Spinal cord (tissue), 9 donors: ENCODE measurements at regions not wholly inside any gene's neighbourhood (a gene's known extent, or its start where the extent isn't known, plus 50 kb on each side); places are given as distances from the start of the nearest gene placed in this dataset.

Experiments used
- DNase-seq, 6 donors: peaks; one replicate each; pipeline versions ENCODE4 v3.0.0 to v3.0.0-alpha.2; 2013 to 2015; ENCODE audit warnings: low spot score in 6 of 6, low read depth in 4 of 6
- H3K27ac ChIP-seq: one replicate; pipeline ENCODE4 v1.5.1; 2013; ENCODE audit warnings: low read depth, low read length, control low read depth
- H3K27me3 ChIP-seq: one replicate; pipeline ENCODE4 v1.6.1; 2013; ENCODE audit warnings: low read length; ENCODE audit not compliant: control insufficient read depth, insufficient read depth
- H3K36me3 ChIP-seq: one replicate; pipeline ENCODE4 v1.6.1; 2013; ENCODE audit warnings: low read length; ENCODE audit not compliant: control insufficient read depth, insufficient read depth
- H3K4me1 ChIP-seq: one replicate; pipeline ENCODE4 v1.6.1; 2013; ENCODE audit warnings: low read length; ENCODE audit not compliant: control insufficient read depth, insufficient read depth
- H3K4me3 ChIP-seq: one replicate; pipeline ENCODE4 v1.5.1; 2013; ENCODE audit warnings: low read depth, low read length, control low read depth
- H3K9me3 ChIP-seq: one replicate; pipeline ENCODE4 v1.6.1; 2013; ENCODE audit warnings: low read length; ENCODE audit not compliant: control insufficient read depth, insufficient read depth
- WGBS: methylation state at CpG from one replicate; pipeline ENCODE4 v1.1.5; 2013; ENCODE audit warnings: missing lambda C conversion rate; ENCODE audit not compliant: insufficient coverage; 5-methylcytosine and 5-hydroxymethylcytosine counted together
- donor health status: healthy.

- peak in 1 of 6 donors; percentile 56 for DNase-seq
- WGBS: 82% methylated on average over 2 of the region's 5 CpGs
- H3K36me3 ChIP-seq: no peaks in the 10 kb centered on the region
- H3K4me1 ChIP-seq: no peaks in the 10 kb centered on the region
- no peaks in the 10 kb centered on the region for H3K9me3 ChIP-seq
- no peak overlapping the region for H3K27ac ChIP-seq
- H3K27me3 ChIP-seq: no peaks in the 10 kb centered on the region
- H3K4me3 ChIP-seq: no peak overlapping the region
Observed at GRCh38 chr3:8187996-8188395, 313.6 kb upstream of the LMCD1 start.

GRCh38 chr3:8189051-8189450, 312.6 kb upstream of the LMCD1 start:
- Histone ChIP-seq H3K27me3 (no peaks in the 10 kb centered on the region), H3K4me3 (no peak overlapping the region), H3K36me3 (no peaks in the 10 kb centered on the region), H3K9me3 (no peaks in the 10 kb centered on the region), H3K4me1 (no peaks in the 10 kb centered on the region), H3K27ac (no peak overlapping the region)
- WGBS: no CpG with 5 or more reads among the region's 1 CpG
- peak in 2 of 6 donors; percentile 10 to 63 for DNase-seq

DNA sequence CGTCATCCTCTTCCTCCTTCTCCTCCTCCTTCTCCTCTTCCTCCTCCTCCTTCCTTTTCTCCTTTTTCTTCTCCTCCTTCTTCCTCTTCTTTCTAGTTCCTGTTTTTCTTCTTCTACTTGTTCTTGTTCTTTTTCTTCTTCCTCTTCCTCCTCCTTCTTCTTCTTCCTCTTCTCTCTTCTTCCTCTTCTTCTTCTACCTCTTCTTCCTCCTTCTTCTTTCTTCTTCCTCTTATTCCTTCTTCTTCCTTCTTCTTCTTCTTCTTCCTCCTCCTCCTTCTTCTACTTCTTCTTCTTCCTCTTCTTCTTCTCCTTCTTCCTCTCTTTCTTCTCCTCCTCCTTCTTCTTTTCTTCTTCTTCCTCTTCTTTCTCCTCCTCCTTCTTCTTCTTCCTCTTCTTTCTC, 310.2 kb upstream of the LMCD1 start:
- H3K36me3 ChIP-seq: no peaks in the 10 kb centered on the region
- no peak overlapping the region for H3K4me3 ChIP-seq
- no peaks in the 10 kb centered on the region for H3K27me3 ChIP-seq
- no peaks in the 10 kb centered on the region for H3K4me1 ChIP-seq
- WGBS: 93% methylated on average over 1 of the region's 1 CpG
- DNase-seq: no peak
- H3K9me3 ChIP-seq: no peaks in the 10 kb centered on the region
- H3K27ac ChIP-seq: no peak overlapping the region

DNA sequence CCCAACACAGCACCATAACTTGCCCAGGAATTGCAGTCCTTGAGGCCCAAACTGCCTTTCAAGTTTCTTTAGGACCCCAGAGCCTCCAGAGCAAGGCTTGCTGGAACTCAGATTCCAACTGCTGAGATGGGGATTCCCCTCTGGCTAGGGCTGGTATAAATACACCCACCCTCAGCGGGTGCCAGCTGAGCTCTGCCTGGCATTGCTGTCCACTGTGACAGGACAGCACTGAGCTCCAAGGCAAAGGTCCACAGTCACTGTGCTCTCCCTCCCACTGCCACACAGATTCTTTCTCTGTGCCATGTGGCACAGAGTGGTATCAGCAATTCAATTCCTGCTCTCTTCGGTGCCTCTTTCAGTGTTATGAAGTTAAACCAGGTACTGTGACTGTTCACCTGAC, 304.2 kb upstream of the LMCD1 start:
- H3K27ac ChIP-seq: no peak overlapping the region
- no peaks in the 10 kb centered on the region for H3K36me3 ChIP-seq
- no peak for DNase-seq
- H3K27me3 ChIP-seq: no peaks in the 10 kb centered on the region
- no peaks in the 10 kb centered on the region for H3K9me3 ChIP-seq
- H3K4me3 ChIP-seq: no peak overlapping the region
- WGBS: 100% methylated on average over 1 of the region's 2 CpGs
- H3K4me1 ChIP-seq: no peaks in the 10 kb centered on the region

DNA sequence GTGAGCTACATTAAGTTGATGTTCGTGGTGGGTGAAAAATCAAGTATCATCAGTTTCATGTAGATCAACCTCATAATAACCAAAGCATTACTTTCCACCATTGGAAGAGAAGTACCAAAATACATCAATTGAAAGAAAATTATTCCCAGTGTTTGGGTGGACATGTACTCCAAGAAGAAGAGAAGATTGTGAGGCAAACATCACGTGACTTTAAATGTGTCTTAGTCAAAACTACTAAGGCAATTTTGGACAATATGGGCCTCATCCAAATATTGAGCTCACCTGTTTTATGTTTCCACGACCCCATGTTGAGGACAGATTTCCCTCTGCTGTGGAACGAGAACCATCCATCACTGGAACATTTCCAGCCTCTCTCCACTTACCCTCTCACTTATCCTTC, 303.0 kb upstream of the LMCD1 start:
- Histone ChIP-seq H3K27me3 (no peaks in the 10 kb centered on the region), H3K4me1 (no peaks in the 10 kb centered on the region), H3K9me3 (no peaks in the 10 kb centered on the region), H3K4me3 (no peak overlapping the region), H3K36me3 (no peaks in the 10 kb centered on the region), H3K27ac (no peak overlapping the region)
- 100% methylated on average over 1 of the region's 4 CpGs for WGBS
- DNase-seq: no peak

DNA sequence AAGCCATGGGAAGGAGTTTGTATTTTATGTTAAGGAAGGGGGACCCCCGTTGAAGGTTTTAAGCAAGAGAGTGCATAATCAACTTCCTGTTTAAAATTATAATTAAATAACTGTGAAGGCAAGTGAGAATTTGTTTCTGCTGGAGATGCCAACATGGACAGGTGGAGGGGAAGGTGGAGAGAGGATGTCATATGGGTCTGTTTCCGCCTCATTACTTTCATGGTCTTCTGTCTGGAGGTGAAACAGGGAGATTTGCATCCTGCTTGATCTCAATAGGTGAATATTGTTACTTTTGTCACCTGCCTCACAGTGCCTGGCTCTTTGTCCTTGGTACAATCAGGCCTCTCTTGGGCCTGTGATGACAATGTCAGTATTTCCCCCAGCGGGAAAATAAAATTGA, 300.6 kb upstream of the LMCD1 start:
- no peak overlapping the region for H3K27ac ChIP-seq
- no peaks in the 10 kb centered on the region for H3K36me3 ChIP-seq
- WGBS: no CpG with 5 or more reads among the region's 3 CpGs
- peak in 1 of 6 donors; percentile 41 for DNase-seq
- no peak overlapping the region for H3K4me3 ChIP-seq
- H3K4me1 ChIP-seq: no peaks in the 10 kb centered on the region
- no peaks in the 10 kb centered on the region for H3K9me3 ChIP-seq
- H3K27me3 ChIP-seq: no peaks in the 10 kb centered on the region

- no peak overlapping the region for H3K4me3 ChIP-seq
- no peak for DNase-seq
- no peaks in the 10 kb centered on the region for H3K36me3 ChIP-seq
- no peak overlapping the region for H3K27ac ChIP-seq
- 92% methylated on average over 2 of the region's 4 CpGs for WGBS
- H3K9me3 ChIP-seq: no peaks in the 10 kb centered on the region
- no peaks in the 10 kb centered on the region for H3K27me3 ChIP-seq
- no peaks in the 10 kb centered on the region for H3K4me1 ChIP-seq
Observed at GRCh38 chr3:8201886-8202285, 299.7 kb upstream of the LMCD1 start.

DNA sequence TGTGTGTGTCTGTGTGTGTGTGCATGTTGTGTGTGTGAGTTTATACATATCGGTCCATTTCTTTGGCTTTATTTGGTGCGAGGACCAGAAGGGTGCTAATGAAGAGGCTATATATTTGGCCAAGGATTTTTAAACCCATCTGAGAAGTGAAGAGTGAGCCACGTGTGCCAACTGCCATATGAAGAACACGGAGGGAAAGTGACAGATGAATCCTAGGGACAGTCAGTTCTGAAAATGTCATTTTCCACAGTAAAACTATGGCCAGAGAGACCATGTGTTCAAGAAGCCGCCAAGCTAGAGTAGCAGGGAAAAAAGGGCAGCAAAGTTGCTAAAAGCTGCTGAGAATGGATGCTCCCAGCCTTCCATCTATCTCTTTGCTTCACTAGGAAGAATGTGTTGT, 297.3 kb upstream of the LMCD1 start:
- DNase-seq: peak in 1 of 6 donors; percentile 38
- H3K27ac ChIP-seq: no peak overlapping the region
- 75% methylated on average over 4 of the region's 5 CpGs for WGBS
- H3K4me1 ChIP-seq: no peaks in the 10 kb centered on the region
- H3K9me3 ChIP-seq: no peaks in the 10 kb centered on the region
- H3K4me3 ChIP-seq: no peak overlapping the region
- no peaks in the 10 kb centered on the region for H3K27me3 ChIP-seq
- H3K36me3 ChIP-seq: no peaks in the 10 kb centered on the region

- no peak overlapping the region for H3K27ac ChIP-seq
- no peaks in the 10 kb centered on the region for H3K9me3 ChIP-seq
- no peaks in the 10 kb centered on the region for H3K27me3 ChIP-seq
- H3K4me3 ChIP-seq: no peak overlapping the region
- WGBS: 60% methylated on average over 2 of the region's 5 CpGs
- no peaks in the 10 kb centered on the region for H3K36me3 ChIP-seq
- no peaks in the 10 kb centered on the region for H3K4me1 ChIP-seq
- DNase-seq: peak in 1 of 6 donors; percentile 59
Observed at GRCh38 chr3:8204853-8205650, 296.6 kb upstream of the LMCD1 start.

GRCh38 chr3:8205881-8206280, 295.7 kb upstream of the LMCD1 start:
- H3K36me3 ChIP-seq: no peaks in the 10 kb centered on the region
- DNase-seq: peak in 1 of 6 donors; percentile 32
- WGBS: 10% methylated on average over 1 of the region's 2 CpGs

More at GRCh38 chr3:8205881-8206280, 295.7 kb upstream of the LMCD1 start:
- Histone ChIP-seq H3K9me3 (no peaks in the 10 kb centered on the region), H3K27me3 (no peaks in the 10 kb centered on the region), H3K4me3 (no peak overlapping the region), H3K4me1 (no peaks in the 10 kb centered on the region), H3K27ac (no peak overlapping the region)
